ENCODE measurements at regions not wholly inside any gene's neighbourhood (a gene's known extent, or its start where the extent isn't known, plus 50 kb on each side); places are given as distances from the start of the nearest gene placed in this dataset.

GRCh38 chr12:34206061-34206785, 183.9 kb downstream of the ALG10 start:
- intact Hi-C loops (cut with micrococcal nuclease) = loop anchor here (10.0 kb wide), 1 partner anchor 49 kb away; no protein-coding TSS in a partner anchor
- Histone ChIP-seq H3K4me3 (replicated peaks in 1 of 3; ENCODE audit: insufficient read depth in 1 of 3, low read depth in 1 of 3, low read length in 3 of 3) (no peak overlapping the region), H3K36me3 (ENCODE audit: control insufficient read depth in 2 of 2, extremely low read depth in 1 of 2, insufficient read depth in 2 of 2, low read length in 2 of 2) (no peaks in the 10 kb centered on the region), H3K9me1 (replicated peaks; ENCODE audit: control insufficient read depth, extremely low read depth, insufficient read depth, low read length) (no peaks in the 10 kb centered on the region), H3K9me3 (replicated peaks; ENCODE audit: control insufficient read depth, insufficient read depth, low read length) (peaks cover 6% of the 10 kb centered on the region), H3K4me1 (ENCODE audit: control insufficient read depth, extremely low read depth, insufficient read depth, low read length) (no peaks in the 10 kb centered on the region), H3K27ac (ENCODE audit: insufficient read depth, low read depth, low read length) (no peak overlapping the region), H4K20me1 (replicated peaks; ENCODE audit: control insufficient read depth, extremely low read depth, insufficient read depth, low read length) (no peaks in the 10 kb centered on the region), H2AFZ (ENCODE audit: low read depth, low read length) (no peak overlapping the region), H3K27me3 (ENCODE audit: control insufficient read depth in 2 of 2, insufficient read depth in 2 of 2, low read length in 2 of 2) (no peaks in the 10 kb centered on the region), H3K9ac (replicated peaks; ENCODE audit: extremely low read depth, insufficient read depth, low read length) (no peak overlapping the region), H3K4me2 (ENCODE audit: insufficient read depth, low read length) (no peak overlapping the region), H3K79me2 (ENCODE audit: control insufficient read depth, insufficient read depth, low read length) (no peaks in the 10 kb centered on the region)
- no peak for TF ChIP-seq EZH2 (IDR thresholded peaks at IDR 0.05; ENCODE audit: borderline replicate concordance, low read depth, low read length, severe bottlenecking)
- TF ChIP-seq, protein P1, sequence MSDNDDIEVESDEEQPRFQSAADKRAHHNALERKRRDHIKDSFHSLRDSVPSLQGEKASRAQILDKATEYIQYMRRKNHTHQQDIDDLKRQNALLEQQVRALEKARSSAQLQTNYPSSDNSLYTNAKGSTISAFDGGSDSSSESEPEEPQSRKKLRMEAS (IDR thresholded peaks at IDR 0.05; ENCODE audit: insufficient read depth, insufficient read length) = no peak
- no peak for TF ChIP-seq GATA2 (IDR thresholded peaks at IDR 0.05; ENCODE audit: insufficient read depth, insufficient read length, low read depth, low read length)
- TF ChIP-seq, protein P2, sequence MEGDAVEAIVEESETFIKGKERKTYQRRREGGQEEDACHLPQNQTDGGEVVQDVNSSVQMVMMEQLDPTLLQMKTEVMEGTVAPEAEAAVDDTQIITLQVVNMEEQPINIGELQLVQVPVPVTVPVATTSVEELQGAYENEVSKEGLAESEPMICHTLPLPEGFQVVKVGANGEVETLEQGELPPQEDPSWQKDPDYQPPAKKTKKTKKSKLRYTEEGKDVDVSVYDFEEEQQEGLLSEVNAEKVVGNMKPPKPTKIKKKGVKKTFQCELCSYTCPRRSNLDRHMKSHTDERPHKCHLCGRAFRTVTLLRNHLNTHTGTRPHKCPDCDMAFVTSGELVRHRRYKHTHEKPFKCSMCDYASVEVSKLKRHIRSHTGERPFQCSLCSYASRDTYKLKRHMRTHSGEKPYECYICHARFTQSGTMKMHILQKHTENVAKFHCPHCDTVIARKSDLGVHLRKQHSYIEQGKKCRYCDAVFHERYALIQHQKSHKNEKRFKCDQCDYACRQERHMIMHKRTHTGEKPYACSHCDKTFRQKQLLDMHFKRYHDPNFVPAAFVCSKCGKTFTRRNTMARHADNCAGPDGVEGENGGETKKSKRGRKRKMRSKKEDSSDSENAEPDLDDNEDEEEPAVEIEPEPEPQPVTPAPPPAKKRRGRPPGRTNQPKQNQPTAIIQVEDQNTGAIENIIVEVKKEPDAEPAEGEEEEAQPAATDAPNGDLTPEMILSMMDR (IDR thresholded peaks at IDR 0.05; ENCODE audit: extremely low read depth in 1 of 2, insufficient read depth in 1 of 2, low read depth in 1 of 2, low read length in 2 of 2) = no peak
- no peak for TF ChIP-seq MYC (IDR thresholded peaks at IDR 0.05; ENCODE audit: low read depth, low read length)
- TF ChIP-seq FOS (IDR thresholded peaks at IDR 0.05; ENCODE audit: borderline replicate concordance, insufficient read depth, low read length) = no peak
- no peak for TF ChIP-seq JUN (IDR thresholded peaks at IDR 0.05; ENCODE audit: borderline replicate concordance, insufficient read depth, insufficient read length, low read depth)
- no peak for TF ChIP-seq POLR2AphosphoS5 (IDR thresholded peaks at IDR 0.05; ENCODE audit: insufficient read depth, low read depth, low read length)
- no peak for TF ChIP-seq POLR2A (IDR thresholded peaks at IDR 0.05; ENCODE audit: low read depth, low read length)
- ChIA-PET POLR2A (no interaction called here), CTCF (no interaction called here)
- FAIRE-seq (no peak), DNase-seq (ENCODE audit: low read depth, low spot score) (no peak)
- BruUV-seq (replicated peaks) = no TSS peak
- dilution Hi-C loops (cut with MboI; ENCODE audit: extremely low pct_ligation_motif_present, low sequenced_read_pairs) = no loop called here
